ENCODE measurements at regions not wholly inside any gene's neighbourhood (a gene's known extent, or its start where the extent isn't known, plus 50 kb on each side); places are given as distances from the start of the nearest gene placed in this dataset.

- no peak overlapping the region for H3K27ac ChIP-seq
- TF ChIP-seq CTCF (IDR thresholded peaks at IDR 0.05), result no peak
- no peak for TF ChIP-seq ZFX (IDR thresholded peaks at IDR 0.05; ENCODE audit: borderline replicate concordance)
These were observed 290.4 kb downstream of the SLC16A7 start for GRCh38 chr12:59886131-59886733.

GRCh38 chr12:59887178-59887577 lies 291.3 kb downstream of the SLC16A7 start:
- no peak overlapping the region for H3K27ac ChIP-seq
- TF ChIP-seq ZFX (IDR thresholded peaks at IDR 0.05; ENCODE audit: borderline replicate concordance) (no peak), CTCF (IDR thresholded peaks at IDR 0.05) (no peak)

GRCh38 chr12:59890896-59891579 lies 295.2 kb downstream of the SLC16A7 start:
- no peak for TF ChIP-seq CTCF (IDR thresholded peaks at IDR 0.05)
- no peak for TF ChIP-seq ZFX (IDR thresholded peaks at IDR 0.05; ENCODE audit: borderline replicate concordance)
- H3K27ac ChIP-seq, result no peak overlapping the region

- H3K27ac ChIP-seq, result no peak overlapping the region
- TF ChIP-seq ZFX (IDR thresholded peaks at IDR 0.05; ENCODE audit: borderline replicate concordance), result no peak
- TF ChIP-seq CTCF (IDR thresholded peaks at IDR 0.05), result no peak
These were observed 299.4 kb downstream of the SLC16A7 start for GRCh38 chr12:59895166-59895775.

GRCh38 chr12:59904874-59905521 lies 309.2 kb downstream of the SLC16A7 start:
- no peak overlapping the region for H3K27ac ChIP-seq
- no peak for TF ChIP-seq ZFX (IDR thresholded peaks at IDR 0.05; ENCODE audit: borderline replicate concordance)
- no peak for TF ChIP-seq CTCF (IDR thresholded peaks at IDR 0.05)

GRCh38 chr12:59911516-59911915 lies 315.7 kb downstream of the SLC16A7 start:
- H3K27ac ChIP-seq, result no peak overlapping the region
- TF ChIP-seq CTCF (IDR thresholded peaks at IDR 0.05) (no peak), ZFX (IDR thresholded peaks at IDR 0.05; ENCODE audit: borderline replicate concordance) (no peak)

Measured in 22Rv1 (cell line).